GM12872 (cell line): ENCODE measurements at regions not wholly inside any gene's neighbourhood (a gene's known extent, or its start where the extent isn't known, plus 50 kb on each side); places are given as distances from the start of the nearest gene placed in this dataset.

ENCODE experiments used
- CTCF ChIP-seq: IDR thresholded peaks from 3 replicates; pipeline ENCODE4 v1.5.1; 2011; ENCODE audit warnings: low read depth, mild to moderate bottlenecking, low read length, moderate library complexity; ENCODE audit not compliant: insufficient read depth

GRCh38 chr18:50461251-50461650, 86.4 kb downstream of the SKA1 start:
- no peak for TF ChIP-seq CTCF

- TF ChIP-seq CTCF = no peak
Observed at GRCh38 chr18:50465211-50466153, 90.6 kb downstream of the SKA1 start.

- TF ChIP-seq CTCF = no peak
Observed at GRCh38 chr18:50466634-50467033, 91.8 kb downstream of the SKA1 start.

- no peak for TF ChIP-seq CTCF
Observed at GRCh38 chr18:50468807-50469206, 91.1 kb upstream of the MAPK4 start.

GRCh38 chr18:50469380-50469781, 90.5 kb upstream of the MAPK4 start:
- no peak for TF ChIP-seq CTCF

GRCh38 chr18:50472941-50473340, 86.9 kb upstream of the MAPK4 start:
- TF ChIP-seq CTCF = no peak

- TF ChIP-seq CTCF = no peak
Observed at GRCh38 chr18:50473881-50474280, 86.0 kb upstream of the MAPK4 start.
